HG03103 (cell line): ENCODE measurements at regions not wholly inside any gene's neighbourhood (a gene's known extent, or its start where the extent isn't known, plus 50 kb on each side); places are given as distances from the start of the nearest gene placed in this dataset.

Source experiments
- ATAC-seq: cut with Tn5 transposase; IDR thresholded peaks from one replicate; pipeline ENCODE4 v1.9.1; 2021; ENCODE audit warnings: low read depth; ENCODE audit not compliant: unreplicated experiment

DNA sequence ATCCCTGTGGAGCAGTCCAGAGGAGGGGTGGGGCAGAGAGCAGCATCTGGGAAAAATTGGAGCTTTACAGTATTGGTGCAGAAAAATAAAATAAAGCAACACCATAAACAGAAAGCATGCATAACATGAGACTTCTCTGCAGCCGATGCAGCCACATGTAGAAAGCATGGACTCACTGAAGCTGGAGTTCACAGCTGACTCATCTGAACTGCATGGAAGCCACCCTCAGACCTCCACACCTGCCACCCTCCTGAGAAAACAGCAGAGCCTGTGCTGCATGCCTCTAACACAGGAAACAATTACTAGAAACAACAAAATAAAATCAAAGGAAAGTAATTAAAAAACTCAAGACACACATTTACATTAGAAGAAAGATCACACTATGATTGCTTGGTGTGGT lies 169.4 kb upstream of the ALKAL2 start:
- ATAC-seq = no peak

DNA sequence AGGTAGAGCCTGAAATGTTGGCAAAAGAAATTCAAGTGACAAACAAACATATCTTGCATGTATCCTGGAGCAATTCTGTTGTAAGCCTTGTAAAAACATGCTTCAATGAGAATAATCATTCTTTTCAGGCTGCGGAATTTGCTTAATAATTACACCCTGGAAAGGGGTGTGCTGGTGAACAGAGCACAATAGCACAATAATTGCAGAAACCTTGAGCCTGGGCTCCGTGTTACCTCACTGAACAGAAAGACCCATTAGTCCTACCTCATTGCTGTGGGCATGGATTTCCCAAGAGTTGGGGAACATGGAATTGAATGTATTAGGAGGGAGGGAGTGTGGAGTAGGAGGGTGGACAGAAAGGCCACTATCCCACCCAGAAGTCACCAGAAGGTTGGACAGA lies 168.0 kb upstream of the ALKAL2 start:
- ATAC-seq = no peak

DNA sequence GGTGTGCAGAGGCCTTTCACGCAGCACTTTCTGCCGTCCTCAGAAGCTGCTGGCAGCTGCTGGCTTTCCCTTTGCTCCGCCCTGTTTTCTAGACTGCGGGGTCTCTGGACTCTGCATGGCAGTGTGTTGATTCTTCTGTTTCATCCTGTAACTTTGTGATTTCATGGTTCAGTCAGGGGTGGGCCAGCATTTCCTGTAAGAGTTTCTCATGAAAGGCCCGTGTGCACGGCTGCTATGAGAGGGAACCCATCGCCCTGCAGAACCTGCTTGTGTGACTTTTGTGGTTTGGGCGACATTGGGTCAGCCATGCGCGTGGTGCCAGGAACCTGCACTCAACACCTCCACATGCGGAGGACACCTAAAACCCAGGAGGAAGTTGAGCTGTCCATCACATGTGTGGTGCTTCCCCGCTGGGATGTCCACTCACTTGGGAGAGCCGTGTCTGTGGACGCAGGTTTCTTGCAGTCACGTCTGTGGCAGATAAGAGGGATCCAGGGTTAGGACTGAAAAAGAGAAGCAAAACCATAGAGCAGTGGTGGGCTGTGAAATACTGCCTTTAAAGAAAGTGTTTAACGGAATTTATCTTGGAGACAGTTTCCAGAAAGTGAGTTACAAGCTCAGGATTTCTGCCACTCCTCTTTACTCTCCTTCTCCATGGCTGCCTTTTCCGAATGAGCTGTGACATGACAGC lies 167.3 kb upstream of the ALKAL2 start:
- ATAC-seq = no peak

DNA sequence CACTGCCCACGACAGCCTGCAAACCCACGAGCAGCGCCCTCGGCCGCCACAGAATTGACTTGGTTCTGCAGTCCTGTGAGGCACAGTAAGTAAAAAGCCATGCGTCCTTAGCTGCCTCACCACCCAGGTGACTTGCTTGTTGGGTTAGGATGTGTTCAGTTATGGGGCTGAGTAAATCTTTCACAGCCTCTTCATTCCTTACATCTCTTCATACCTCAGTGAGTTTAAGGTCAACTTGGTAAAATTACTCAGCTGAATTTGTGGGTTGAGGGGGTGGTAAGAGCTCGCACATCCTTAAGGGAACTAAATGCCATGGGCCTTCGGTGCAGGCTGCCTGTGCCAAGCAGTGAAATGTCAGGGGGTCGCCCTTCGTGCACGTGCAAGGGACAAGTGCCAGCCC lies 165.2 kb upstream of the ALKAL2 start:
- ATAC-seq = no peak

DNA sequence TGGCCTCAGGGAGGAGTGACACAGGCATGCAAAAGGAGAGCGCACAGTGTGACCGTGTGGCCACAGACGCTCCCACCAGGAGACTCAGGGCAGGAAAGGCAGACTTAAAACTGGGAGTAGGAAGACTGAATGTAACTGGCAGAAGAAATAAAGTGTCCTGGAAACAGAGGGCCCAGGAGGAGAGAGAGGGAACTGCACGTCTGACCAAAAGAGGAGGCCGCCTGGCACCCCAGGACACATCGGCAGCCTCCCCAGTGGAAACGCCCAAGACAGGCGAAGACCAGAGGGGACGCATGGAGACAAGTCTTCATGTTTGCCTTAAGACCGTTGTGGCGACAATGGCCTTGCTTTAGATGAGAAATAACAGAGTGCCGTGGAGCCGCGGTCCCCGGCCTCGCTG lies 163.6 kb upstream of the ALKAL2 start:
- ATAC-seq = no peak

DNA sequence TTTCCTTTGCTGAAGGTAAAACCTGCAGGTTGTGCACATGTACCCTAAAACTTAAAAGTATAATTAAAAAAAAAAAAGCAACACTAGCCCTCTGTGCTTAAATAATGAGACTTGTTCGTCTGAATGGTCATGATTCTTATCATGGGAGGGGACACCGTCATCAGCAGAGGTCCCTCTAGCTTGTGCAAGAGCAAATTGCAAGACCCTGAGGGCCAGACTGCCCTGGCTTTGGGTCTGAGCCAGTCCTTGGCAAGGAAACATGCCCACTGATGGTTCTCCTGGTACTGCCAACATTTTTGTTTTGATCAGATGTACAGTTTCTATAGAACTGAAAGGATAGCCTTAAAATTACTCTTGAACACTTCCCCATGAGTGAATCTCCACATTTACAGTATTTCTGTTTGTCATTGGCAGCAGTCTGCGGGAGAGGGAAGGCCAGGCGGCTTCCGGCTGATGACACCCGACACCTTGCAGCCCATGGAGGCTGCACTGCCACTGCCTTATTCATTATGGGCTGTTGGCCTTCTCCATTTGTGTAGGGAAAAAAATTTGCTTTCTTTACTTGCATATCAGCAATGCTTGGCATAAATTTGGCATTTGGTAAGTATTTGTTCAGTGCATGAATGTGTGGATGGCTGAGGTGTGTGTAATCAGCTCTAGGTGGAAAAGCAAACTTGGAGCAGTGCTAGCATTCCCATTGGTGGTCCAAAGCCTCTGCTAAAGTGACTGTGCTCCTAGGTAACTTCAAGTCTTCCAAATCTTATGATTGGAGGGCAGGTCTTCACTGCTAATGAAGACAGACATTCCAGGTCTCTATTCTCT lies 161.6 kb upstream of the ALKAL2 start:
- no peak for ATAC-seq

DNA sequence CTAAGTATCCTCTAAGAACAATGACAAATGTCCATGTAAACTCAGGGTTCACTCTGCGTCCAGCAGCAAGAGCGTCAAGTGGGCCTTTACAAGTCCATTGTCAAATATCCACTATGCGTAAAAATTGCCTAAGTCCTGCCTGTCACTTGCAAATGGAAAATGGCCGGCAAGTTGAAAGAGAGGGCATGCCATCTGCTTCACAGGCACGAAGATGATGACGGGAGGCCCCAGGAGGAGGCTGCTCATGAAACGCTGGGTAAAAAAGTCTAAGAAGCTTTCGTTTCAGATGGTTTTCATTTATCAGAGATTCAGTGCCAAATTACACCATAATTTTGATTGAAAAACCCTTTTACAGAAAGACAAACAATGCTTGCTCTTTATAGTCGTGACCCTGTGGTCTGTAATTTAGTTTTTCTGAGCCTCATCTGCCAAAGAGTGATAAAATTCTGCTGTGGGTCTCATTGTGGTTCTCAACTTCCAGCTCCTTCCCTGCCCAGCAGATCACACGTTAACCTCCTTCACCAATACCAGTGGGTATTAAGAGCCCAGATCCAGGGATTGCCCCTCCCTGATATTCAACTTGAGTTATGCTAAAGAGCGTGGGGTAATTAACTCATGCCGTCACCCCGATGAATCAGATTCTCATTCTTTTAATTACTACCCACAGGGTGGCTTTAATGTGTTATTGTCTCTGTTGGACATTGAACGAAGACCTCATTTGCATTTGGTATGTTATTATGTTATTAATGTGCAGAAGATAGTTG lies 160.2 kb upstream of the ALKAL2 start:
- no peak for ATAC-seq

DNA sequence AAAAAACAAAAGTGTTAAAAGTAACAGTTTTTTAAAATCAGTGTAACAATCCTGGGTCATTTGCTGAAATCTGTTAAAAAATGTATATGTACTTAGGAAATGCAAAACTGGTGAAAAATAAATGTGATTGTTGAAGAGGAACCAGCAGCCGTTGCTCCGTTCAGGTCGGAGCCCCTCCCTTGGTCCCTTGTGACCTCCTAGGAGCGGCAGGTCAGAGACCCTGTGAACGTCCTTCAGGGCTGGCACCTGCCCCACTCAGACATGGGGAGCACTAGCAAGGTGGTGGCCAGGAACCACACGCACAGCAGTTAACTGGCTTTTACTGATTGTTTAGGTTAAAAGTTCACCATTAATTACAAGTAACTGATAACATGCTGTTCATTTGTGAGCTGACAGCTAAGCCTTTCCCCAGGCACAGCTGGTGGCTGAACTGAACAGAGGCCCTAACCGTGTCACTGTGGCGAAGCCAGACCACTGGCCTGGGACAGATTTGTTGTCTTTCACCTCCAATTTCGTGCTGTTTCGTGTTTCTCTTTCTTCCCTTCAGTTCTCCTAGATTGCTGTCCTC lies 159.2 kb upstream of the ALKAL2 start:
- no peak for ATAC-seq

DNA sequence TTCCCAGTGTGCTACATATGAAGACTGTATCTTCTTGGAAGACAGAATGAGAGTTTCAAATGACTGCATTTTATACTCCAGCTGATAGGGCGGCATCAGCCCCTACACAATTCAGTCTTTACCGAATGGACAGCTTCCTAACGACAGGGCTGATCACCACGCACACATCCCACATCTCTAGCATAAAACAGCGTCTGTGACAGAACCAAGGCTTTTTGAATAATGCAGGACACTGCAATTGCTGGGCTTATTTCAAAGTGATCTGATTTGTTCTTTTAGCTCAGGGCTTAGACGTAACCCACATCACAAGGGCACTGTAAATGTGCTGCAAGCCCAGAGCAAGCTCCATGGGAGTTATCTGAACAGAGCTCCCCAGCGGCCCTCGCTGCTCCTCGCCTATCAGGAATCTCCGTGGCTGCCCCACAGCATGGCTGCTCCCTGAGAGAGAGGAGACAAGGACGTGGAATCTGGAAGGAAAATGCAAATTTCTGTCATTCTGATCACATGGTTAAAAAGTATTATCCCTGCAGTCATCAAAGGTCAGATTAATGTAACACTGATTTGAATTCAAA lies 158.5 kb upstream of the ALKAL2 start:
- no peak for ATAC-seq

DNA sequence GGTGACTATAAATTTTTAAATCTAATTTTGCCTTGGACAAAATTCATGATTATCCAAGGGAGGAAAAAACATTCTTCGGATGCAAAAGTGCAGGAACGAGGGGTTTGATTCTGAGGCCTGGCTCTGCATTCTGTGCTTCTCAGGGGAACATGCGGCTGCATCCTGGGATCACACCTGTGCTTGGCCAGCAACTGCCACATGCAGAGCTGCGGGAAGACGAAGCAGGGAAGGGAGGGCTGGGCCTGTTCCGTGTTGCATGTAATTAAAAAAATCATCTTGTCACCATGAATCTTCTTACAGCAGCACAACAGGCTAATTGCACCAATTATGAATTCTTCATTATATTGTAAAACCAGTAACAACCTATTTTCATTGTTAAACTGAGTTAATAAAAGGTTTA lies 158.0 kb upstream of the ALKAL2 start:
- no peak for ATAC-seq

DNA sequence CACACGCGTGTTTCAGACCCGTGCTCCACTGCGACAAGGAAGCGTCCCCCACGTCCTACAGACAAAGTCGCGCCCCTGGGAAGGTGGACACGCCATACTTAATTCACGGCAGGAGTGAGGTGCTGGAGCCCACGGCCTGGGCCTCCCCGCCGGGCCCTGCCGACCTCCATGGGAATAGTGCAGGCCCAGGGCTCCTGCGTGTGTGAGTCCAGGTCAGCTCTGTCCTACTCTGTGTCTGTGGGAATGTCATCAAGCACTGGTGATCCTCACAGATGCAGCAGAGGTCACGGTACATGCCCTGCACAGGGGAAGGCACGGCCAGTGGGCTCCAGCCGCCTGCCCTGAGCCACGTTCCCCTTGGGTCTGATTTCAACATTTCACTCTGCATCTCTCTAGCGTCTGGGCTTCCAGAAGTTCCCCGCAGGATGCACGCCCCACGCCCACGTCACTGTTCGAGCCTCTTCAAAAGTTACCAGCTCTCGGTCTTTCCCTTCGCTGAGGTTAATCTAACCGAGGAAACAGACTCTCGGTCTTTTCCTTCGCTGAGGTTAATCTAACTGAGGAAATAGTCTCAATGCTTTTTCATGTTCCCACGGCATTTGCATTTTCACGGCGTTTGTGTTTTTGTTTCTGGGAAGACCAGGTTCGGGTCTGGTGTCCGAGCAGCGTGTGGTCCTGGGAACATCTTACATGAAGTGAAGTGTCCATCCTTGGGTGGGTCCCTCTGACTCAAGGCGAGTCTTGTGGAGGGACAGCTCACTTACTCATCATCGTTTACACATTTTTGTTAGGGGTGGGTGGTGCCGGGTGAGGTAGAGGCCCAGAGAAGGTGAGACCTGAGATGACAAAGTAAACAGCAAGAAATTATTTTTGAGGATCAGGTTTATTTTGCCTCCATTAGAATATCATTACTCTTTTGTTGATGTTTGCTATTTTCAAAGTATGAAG lies 157.3 kb upstream of the ALKAL2 start:
- no peak for ATAC-seq

DNA sequence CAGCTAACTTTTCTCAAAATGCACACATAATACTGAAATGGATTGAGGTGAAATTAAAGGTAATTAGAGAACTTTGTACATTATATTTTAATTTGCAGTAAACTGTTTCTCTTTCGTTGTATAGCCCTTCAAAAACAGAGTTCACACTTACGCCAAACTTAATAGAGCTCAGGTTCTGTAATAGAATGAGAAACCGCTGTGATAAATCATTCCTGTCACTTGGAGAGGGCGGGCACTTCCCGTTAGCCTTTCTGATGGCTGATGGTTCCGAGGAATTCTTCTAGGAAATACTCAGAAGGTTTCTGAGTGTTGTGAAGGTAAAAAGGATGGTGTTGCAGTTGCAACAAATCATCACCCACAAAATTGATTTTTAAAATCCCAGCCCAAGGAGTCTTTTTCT lies 155.8 kb upstream of the ALKAL2 start:
- ATAC-seq = no peak

DNA sequence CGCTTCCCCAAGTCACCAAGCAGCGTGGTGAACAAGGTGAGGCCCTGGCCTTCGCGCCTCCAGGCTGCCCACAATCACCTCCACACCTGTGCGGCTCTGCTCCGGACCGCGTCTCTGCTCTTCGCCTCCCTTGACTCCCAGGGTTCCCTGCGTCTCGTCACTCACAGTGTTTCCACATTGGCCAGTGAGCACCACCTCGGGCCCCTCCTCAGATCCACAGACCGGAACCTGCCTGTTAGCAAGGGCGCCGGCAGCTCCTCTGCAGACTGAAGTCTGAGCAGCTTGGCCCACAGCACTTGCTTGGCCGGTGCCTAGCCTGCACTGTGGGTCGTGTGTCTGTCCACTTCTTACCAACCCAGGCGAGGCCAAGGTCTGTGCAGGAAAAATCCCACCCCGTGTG lies 155.3 kb upstream of the ALKAL2 start:
- ATAC-seq = no peak

DNA sequence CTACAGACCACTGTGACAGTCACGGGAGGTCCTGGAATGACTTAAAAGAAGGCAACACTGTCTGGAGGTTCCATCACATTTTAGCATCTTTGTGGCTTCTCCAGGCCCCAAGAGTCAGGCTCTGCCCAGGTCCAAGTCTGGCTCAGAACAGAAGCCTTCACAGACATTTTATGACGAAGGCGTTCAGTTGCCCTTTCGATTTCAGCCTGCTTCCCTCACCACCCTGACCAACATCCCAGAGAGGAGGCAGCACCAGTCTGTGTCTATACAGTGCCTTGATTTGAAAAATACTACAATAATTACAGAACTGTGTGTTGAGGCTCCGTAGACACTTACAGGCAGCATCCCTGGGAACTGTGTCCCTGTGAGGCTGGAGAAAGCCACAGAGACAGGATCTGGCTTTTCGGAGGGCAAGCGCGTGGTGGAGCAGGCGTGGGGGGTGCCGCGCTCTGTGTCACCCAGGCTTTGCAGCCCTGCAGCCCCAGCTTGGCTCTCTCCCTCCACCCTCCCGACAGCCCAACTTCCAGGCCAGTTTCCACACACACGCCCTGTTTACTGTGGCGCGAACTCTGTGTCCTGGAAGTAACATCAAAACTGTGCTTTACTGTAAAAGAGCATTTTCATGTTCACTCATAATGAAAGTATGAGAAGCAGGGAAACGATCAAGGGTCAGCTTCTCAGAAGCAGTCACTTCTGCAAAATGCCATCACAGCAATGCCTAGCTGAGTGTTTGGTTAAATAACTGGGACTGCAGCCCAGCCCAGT lies 153.5 kb upstream of the ALKAL2 start:
- ATAC-seq = peak; percentile 55

DNA sequence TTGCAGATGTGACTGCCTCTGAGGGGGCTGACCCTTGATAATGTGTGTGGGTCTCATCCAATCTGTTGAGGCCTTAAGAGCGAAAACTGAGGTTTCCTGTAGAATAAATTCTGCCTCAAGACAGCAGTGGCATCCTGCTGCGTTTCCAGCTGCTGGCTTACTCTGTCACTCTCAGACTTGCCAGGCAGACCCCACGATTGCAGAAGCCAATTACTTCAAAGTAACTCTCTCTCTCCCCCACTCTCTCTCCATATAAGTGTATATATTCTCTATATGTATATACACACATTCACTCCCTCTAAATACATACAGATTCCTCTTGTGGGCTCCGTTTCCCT lies 152.5 kb upstream of the ALKAL2 start:
- no peak for ATAC-seq

DNA sequence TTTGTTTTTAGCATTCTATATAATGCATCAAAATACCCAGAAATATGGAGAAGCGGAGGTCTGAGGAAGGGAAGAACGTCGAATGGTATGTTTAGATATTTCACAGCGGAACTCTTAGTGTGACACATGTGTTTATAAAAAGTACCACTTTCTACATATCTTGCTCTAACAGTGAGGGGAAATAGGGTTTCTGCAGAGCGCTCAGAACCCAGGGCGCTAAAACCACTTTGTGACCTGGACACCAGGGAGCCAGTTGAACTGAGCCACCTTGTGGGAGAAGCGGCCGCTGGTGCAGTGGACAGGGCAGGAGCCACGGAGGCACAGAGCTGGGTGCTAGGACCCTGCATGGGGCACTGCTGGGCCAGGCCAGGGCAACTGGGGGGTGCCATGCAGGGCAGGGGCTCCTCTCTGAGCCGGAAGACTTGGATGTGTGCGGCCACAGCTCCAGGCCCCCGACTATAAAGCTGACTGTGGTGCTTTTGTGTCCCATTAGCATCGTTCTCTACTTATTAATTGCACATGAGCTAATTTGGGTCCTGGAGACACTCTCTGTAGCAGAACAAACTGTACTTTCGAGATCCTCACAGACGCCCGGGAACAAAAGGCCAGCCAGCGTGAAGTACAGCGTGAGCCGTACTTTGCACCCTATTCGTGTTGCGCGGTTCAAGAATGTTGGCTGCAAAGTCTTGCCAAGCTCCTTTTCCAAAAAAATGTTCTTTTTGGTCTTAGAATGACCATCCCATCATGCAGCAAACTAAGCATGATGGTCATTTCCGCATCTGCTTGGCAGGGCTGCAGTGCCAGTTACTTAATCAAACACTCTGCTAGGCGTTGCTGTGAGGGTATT lies 151.9 kb upstream of the ALKAL2 start:
- ATAC-seq = no peak

DNA sequence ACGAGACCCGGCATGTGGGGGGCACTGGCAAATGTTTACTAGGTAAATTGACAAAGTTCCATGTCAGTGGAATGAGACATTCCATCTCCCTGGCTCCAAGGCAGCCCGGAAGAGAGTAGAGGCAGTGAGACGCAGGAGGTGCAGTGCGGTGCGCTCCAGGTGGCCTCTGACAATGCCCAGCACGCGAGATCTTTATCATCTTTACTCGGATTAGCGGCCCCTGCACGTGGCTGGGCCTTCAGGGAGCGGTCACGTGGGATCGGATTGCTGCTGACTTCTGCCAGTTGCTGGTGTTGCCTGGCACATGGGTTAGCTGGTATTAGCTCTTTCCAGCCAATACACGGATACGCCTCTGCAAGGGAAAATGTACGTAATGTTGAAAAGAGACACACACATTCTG lies 151.2 kb upstream of the ALKAL2 start:
- ATAC-seq = no peak

DNA sequence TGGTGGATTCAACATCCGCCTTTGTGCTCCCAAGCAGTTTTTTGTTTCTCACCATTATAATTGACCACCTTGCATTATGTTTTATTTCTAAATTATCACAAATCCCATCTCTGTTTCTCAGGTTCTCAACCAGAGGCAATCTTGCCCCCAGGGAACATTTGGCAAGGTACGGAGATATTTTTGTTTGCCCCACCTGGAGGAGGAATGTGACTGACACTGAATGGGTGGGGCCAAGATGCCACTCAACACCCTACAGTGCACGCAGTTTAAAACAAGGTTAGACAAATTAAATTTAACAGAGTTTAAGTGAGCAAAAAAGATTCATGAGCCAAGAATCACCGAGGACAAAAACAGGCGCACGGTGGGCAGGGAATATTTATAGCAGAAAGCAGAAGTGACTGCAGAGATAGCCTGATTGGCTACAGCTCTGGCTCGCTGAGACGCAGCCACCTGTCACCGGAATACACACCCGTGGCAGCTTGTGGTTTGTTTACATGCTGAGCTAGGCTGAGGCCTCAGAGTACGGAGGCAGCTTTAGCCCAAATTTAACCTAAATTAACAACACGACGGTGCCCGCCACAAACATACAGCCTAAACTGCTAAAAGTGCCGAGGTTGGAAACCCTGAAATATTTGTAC lies 150.0 kb upstream of the ALKAL2 start:
- peak; percentile 99 for ATAC-seq
